Neural cell (in vitro differentiated cells): ENCODE measurements at regions not wholly inside any gene's neighbourhood (a gene's known extent, or its start where the extent isn't known, plus 50 kb on each side); places are given as distances from the start of the nearest gene placed in this dataset.

ENCODE experiments used
- EP300 ChIP-seq: fragments of 450-650 bp; conservative IDR thresholded peaks from 2 replicates; pipeline ENCODE4 v1.6.1; 2014; ENCODE audit warnings: antibody characterized with exemption, mild to moderate bottlenecking, moderate library complexity; ENCODE audit not compliant: poor library complexity, severe bottlenecking
- TAF1 ChIP-seq: IDR thresholded peaks from 2 replicates; pipeline ENCODE4 v1.6.1; 2012; ENCODE audit warnings: low read depth
- TF ChIP-seq, protein P1 (sequence below): fragments of 450-650 bp; IDR thresholded peaks from 2 replicates; pipeline ENCODE4 v1.5.1; 2014; ENCODE audit warnings: antibody characterized with exemption, mild to moderate bottlenecking, moderate library complexity; ENCODE audit not compliant: poor library complexity, severe bottlenecking

DNA sequence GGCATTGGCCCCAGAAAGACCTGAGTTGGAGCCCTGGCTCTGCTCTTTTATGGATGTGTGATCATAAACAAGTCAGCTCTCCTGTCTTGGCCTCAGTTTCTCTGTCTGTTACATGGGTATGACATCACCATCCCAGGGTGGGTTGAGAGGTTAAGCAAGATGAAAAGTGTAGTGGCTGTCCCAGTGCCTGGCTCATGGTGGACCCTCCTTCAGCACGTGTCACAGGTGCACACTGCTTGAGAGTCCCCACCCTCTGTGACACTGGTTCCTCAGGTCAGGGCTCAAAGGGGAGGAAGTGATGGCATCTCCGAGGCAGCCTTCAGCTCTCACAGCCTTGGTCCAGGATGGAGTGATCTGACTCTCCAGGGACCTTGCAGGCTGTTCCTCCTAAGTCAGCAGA lies 218.4 kb downstream of the HAPSTR1 start:
- no peak for TF ChIP-seq TAF1
- no peak for TF ChIP-seq EP300
- TF ChIP-seq, protein P1, sequence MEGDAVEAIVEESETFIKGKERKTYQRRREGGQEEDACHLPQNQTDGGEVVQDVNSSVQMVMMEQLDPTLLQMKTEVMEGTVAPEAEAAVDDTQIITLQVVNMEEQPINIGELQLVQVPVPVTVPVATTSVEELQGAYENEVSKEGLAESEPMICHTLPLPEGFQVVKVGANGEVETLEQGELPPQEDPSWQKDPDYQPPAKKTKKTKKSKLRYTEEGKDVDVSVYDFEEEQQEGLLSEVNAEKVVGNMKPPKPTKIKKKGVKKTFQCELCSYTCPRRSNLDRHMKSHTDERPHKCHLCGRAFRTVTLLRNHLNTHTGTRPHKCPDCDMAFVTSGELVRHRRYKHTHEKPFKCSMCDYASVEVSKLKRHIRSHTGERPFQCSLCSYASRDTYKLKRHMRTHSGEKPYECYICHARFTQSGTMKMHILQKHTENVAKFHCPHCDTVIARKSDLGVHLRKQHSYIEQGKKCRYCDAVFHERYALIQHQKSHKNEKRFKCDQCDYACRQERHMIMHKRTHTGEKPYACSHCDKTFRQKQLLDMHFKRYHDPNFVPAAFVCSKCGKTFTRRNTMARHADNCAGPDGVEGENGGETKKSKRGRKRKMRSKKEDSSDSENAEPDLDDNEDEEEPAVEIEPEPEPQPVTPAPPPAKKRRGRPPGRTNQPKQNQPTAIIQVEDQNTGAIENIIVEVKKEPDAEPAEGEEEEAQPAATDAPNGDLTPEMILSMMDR = no peak
